ENCODE measurements at regions not wholly inside any gene's neighbourhood (a gene's known extent, or its start where the extent isn't known, plus 50 kb on each side); places are given as distances from the start of the nearest gene placed in this dataset.

- H3K36me3 ChIP-seq (replicated peaks in 1 of 2; ENCODE audit: control extremely low read depth in 1 of 2, control insufficient read depth in 1 of 2, extremely low read depth in 1 of 2, insufficient read depth in 2 of 2, low read length in 1 of 2), result no peaks in the 10 kb centered on the region
- intact Hi-C loops (cut with micrococcal nuclease), result loop anchor here (10.0 kb wide), 1 partner anchor 607 kb away; no protein-coding TSS in a partner anchor
- no CpG with 5 or more reads among the region's 2 CpGs for WGBS (ENCODE audit: insufficient coverage)
- Mint-ChIP-seq H3K9me3 (ENCODE audit: insufficient read depth) (no peaks in the 10 kb centered on the region), H3K4me3 (no peak overlapping the region), H3K27ac (no peak overlapping the region), H3K4me1 (peaks cover 9% of the 10 kb centered on the region), H3K27me3 (no peaks in the 10 kb centered on the region)
- H2AFZ ChIP-seq (ENCODE audit: insufficient read depth, low read depth, low read length, poor library complexity, severe bottlenecking), result no peak overlapping the region
- no peak overlapping the region for H3K4me2 ChIP-seq (replicated peaks; ENCODE audit: low read depth, low read length, poor library complexity, severe bottlenecking)
- H4K20me1 ChIP-seq (ENCODE audit: control insufficient read depth, insufficient read depth, low read length, poor library complexity, severe bottlenecking), result no peaks in the 10 kb centered on the region
- no peak for DNase-seq
- ChIA-PET POLR2A (no interaction called here), CTCF (no interaction called here)
- peaks cover 0 to 3% (median 0%) of the 10 kb centered on the region in 3 donors for H3K9me3 ChIP-seq (ENCODE audit: control extremely low read depth in 1 of 3, control insufficient read depth in 2 of 3, insufficient read depth in 1 of 3, low read length in 2 of 3)
- H3K27ac ChIP-seq (ENCODE audit: low read length in 2 of 2), result no peak overlapping the region
- no peak for TF ChIP-seq EZH2 (IDR thresholded peaks at IDR 0.05; ENCODE audit: borderline replicate concordance, insufficient read depth, low read depth, low read length, poor library complexity, severe bottlenecking)
- TF ChIP-seq CTCF (IDR thresholded peaks at IDR 0.05), result no peak
- ATAC-seq (ENCODE audit: low read depth), result no peak
- H3K9ac ChIP-seq (ENCODE audit: low read length), result no peak overlapping the region
- peaks cover 0 to under 1% of the 10 kb centered on the region in 2 donors for H3K4me1 ChIP-seq (ENCODE audit: control insufficient read depth in 2 of 2, insufficient read depth in 2 of 2, low read length in 2 of 2)
- H3K79me2 ChIP-seq (ENCODE audit: control insufficient read depth, insufficient read depth, low read length), result no peaks in the 10 kb centered on the region
- no peaks in the 10 kb centered on the region for H3K27me3 ChIP-seq (replicated peaks in 1 of 4; ENCODE audit: control extremely low read depth in 1 of 4, control insufficient read depth in 3 of 4, insufficient read depth in 4 of 4, low read length in 3 of 4)
- no peak overlapping the region for H3K4me3 ChIP-seq (ENCODE audit: control extremely low read depth in 1 of 5, extremely low read depth in 1 of 5, insufficient read depth in 1 of 5, low read depth in 2 of 5, low read length in 4 of 5)
Measured at GRCh38 chrX:43552156-43552555, 103.9 kb upstream of the MAOA start.

- Histone ChIP-seq H3K4me1 (ENCODE audit: control insufficient read depth in 2 of 2, insufficient read depth in 2 of 2, low read length in 2 of 2) (peaks cover 4% of the 10 kb centered on the region in 2 donors), H3K9me3 (ENCODE audit: control extremely low read depth in 1 of 3, control insufficient read depth in 2 of 3, insufficient read depth in 1 of 3, low read length in 2 of 3) (peaks cover 0 to 3% (median 0%) of the 10 kb centered on the region in 3 donors), H3K27me3 (replicated peaks in 1 of 4; ENCODE audit: control extremely low read depth in 1 of 4, control insufficient read depth in 3 of 4, insufficient read depth in 4 of 4, low read length in 3 of 4) (no peaks in the 10 kb centered on the region), H3K9ac (ENCODE audit: low read length) (no peak overlapping the region), H3K4me2 (replicated peaks; ENCODE audit: low read depth, low read length, poor library complexity, severe bottlenecking) (no peak overlapping the region), H2AFZ (ENCODE audit: insufficient read depth, low read depth, low read length, poor library complexity, severe bottlenecking) (no peak overlapping the region), H3K27ac (ENCODE audit: low read length in 2 of 2) (no peak overlapping the region), H4K20me1 (ENCODE audit: control insufficient read depth, insufficient read depth, low read length, poor library complexity, severe bottlenecking) (no peaks in the 10 kb centered on the region), H3K4me3 (ENCODE audit: control extremely low read depth in 1 of 5, extremely low read depth in 1 of 5, insufficient read depth in 1 of 5, low read depth in 2 of 5, low read length in 4 of 5) (no peak overlapping the region), H3K36me3 (replicated peaks in 1 of 2; ENCODE audit: control extremely low read depth in 1 of 2, control insufficient read depth in 1 of 2, extremely low read depth in 1 of 2, insufficient read depth in 2 of 2, low read length in 1 of 2) (no peaks in the 10 kb centered on the region), H3K79me2 (ENCODE audit: control insufficient read depth, insufficient read depth, low read length) (no peaks in the 10 kb centered on the region)
- TF ChIP-seq CTCF (IDR thresholded peaks at IDR 0.05), result no peak
- no peak for TF ChIP-seq EZH2 (IDR thresholded peaks at IDR 0.05; ENCODE audit: borderline replicate concordance, insufficient read depth, low read depth, low read length, poor library complexity, severe bottlenecking)
- H3K4me3 Mint-ChIP-seq, result no peak overlapping the region
- H3K27ac Mint-ChIP-seq, result no peak overlapping the region
- WGBS (ENCODE audit: insufficient coverage), result no CpG with 5 or more reads among the region's 4 CpGs
- CTCF ChIA-PET, result no interaction called here
- POLR2A ChIA-PET, result no interaction called here
- intact Hi-C loops (cut with micrococcal nuclease), result loop anchor here (10.0 kb wide), 1 partner anchor 608 kb away; no protein-coding TSS in a partner anchor
- no peaks in the 10 kb centered on the region for H3K27me3 Mint-ChIP-seq
- H3K4me1 Mint-ChIP-seq, result peaks cover 14% of the 10 kb centered on the region
- DNase-seq (no peak), ATAC-seq (ENCODE audit: low read depth) (no peak)
- H3K9me3 Mint-ChIP-seq (ENCODE audit: insufficient read depth), result no peaks in the 10 kb centered on the region
Measured at GRCh38 chrX:43552703-43553102, 103.4 kb upstream of the MAOA start.

All from B cell (primary cell).